ENCODE measurements at regions not wholly inside any gene's neighbourhood (a gene's known extent, or its start where the extent isn't known, plus 50 kb on each side); places are given as distances from the start of the nearest gene placed in this dataset.
"Not testable (repeated sequence)": the region's sequence is repeated elsewhere in the genome, so short reads cannot be mapped to it uniquely, and the experiment has no call there.

DNA sequence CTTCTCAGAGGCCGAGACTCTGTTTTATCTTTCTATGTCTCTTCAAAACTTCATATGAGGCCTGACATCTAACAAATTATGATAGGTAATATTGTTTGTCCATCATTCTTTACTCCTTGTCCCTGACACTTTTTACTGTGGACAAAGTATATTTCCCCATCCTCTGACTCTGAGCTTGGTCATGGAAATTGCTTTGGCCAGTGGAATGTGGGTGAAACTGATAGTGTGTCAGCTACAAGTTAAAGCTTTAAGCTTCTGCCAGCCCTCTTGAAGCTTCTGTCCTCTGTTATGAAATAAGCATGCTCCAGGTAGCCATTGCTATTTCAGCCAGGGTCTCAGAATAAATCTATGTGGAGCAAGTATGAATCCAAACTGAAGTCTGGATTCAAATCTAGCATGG is 604.6 kb downstream of the BCOR start:
- no peak overlapping the region for H3K9ac ChIP-seq (ENCODE audit: low read length)
- TF ChIP-seq EZH2 (IDR thresholded peaks at IDR 0.05; ENCODE audit: borderline replicate concordance, insufficient read depth, low read length, poor library complexity, severe bottlenecking), result no peak
- TF ChIP-seq REST (IDR thresholded peaks at IDR 0.05; ENCODE audit: borderline replicate concordance), result no peak
- TF ChIP-seq RAD21 (conservative IDR thresholded peaks at IDR 0.05), result no peak
- TF ChIP-seq EP300 (conservative IDR thresholded peaks at IDR 0.05; ENCODE audit: poor library complexity, severe bottlenecking), result no peak
- TF ChIP-seq CTCF (IDR thresholded peaks at IDR 0.05; ENCODE audit: poor library complexity, severe bottlenecking), result no peak
- no peaks in the 10 kb centered on the region for H3K9me2 ChIP-seq (ENCODE audit: insufficient read depth, low read length)
- no peak overlapping the region for H3K4me2 ChIP-seq (ENCODE audit: low read length)
- H2AFZ ChIP-seq (ENCODE audit: low read depth, low read length), result no peak overlapping the region
- no peaks in the 10 kb centered on the region for H3K9me3 ChIP-seq (ENCODE audit: low read length)
- H3K27me3 ChIP-seq (ENCODE audit: insufficient read depth, low read depth, low read length), result no peaks in the 10 kb centered on the region
- no peaks in the 10 kb centered on the region for H3K36me3 ChIP-seq (ENCODE audit: insufficient read depth, low read length)
- no peaks in the 10 kb centered on the region for H3F3A ChIP-seq (ENCODE audit: insufficient read depth, low read length, poor library complexity, severe bottlenecking)
- H3K27ac ChIP-seq (ENCODE audit: low read length), result no peak overlapping the region
- no peak overlapping the region for H3K4me3 ChIP-seq (ENCODE audit: low read length)
- H3K79me2 ChIP-seq (replicated peaks; ENCODE audit: insufficient read depth, low read length), result no peaks in the 10 kb centered on the region
- H4K20me1 ChIP-seq (ENCODE audit: insufficient read depth), result no peaks in the 10 kb centered on the region

- not testable (repeated sequence) for H3K27me3 ChIP-seq (ENCODE audit: insufficient read depth, low read depth, low read length); H3F3A ChIP-seq (ENCODE audit: insufficient read depth, low read length, poor library complexity, severe bottlenecking); H4K20me1 ChIP-seq (ENCODE audit: insufficient read depth); H3K9me2 ChIP-seq (ENCODE audit: insufficient read depth, low read length); H3K9me3 ChIP-seq (ENCODE audit: low read length); H3K27ac ChIP-seq (ENCODE audit: low read length); H3K9ac ChIP-seq (ENCODE audit: low read length); H3K36me3 ChIP-seq (ENCODE audit: insufficient read depth, low read length); H2AFZ ChIP-seq (ENCODE audit: low read depth, low read length); H3K79me2 ChIP-seq (replicated peaks; ENCODE audit: insufficient read depth, low read length); H3K4me3 ChIP-seq (ENCODE audit: low read length); H3K4me2 ChIP-seq (ENCODE audit: low read length)
Measured at GRCh38 chrX:39497117-39497516, 600.6 kb downstream of the BCOR start.

- Histone ChIP-seq H2AFZ (ENCODE audit: low read depth, low read length) (no peak overlapping the region), H3K9me3 (ENCODE audit: low read length) (no peaks in the 10 kb centered on the region), H3K27me3 (ENCODE audit: insufficient read depth, low read depth, low read length) (no peaks in the 10 kb centered on the region), H3K27ac (ENCODE audit: low read length) (no peak overlapping the region), H4K20me1 (ENCODE audit: insufficient read depth) (no peaks in the 10 kb centered on the region), H3K4me2 (ENCODE audit: low read length) (no peak overlapping the region), H3K9me2 (ENCODE audit: insufficient read depth, low read length) (no peaks in the 10 kb centered on the region), H3K4me3 (ENCODE audit: low read length) (no peak overlapping the region), H3K36me3 (ENCODE audit: insufficient read depth, low read length) (no peaks in the 10 kb centered on the region), H3K79me2 (replicated peaks; ENCODE audit: insufficient read depth, low read length) (no peaks in the 10 kb centered on the region), H3K9ac (ENCODE audit: low read length) (no peak overlapping the region), H3F3A (ENCODE audit: insufficient read depth, low read length, poor library complexity, severe bottlenecking) (no peaks in the 10 kb centered on the region)
- TF ChIP-seq TAF1 (IDR thresholded peaks at IDR 0.05; ENCODE audit: low read depth), result no peak
Measured at GRCh38 chrX:39497702-39498265, 600.0 kb downstream of the BCOR start.
